ENCODE measurements at regions not wholly inside any gene's neighbourhood (a gene's known extent, or its start where the extent isn't known, plus 50 kb on each side); places are given as distances from the start of the nearest gene placed in this dataset.

DNA sequence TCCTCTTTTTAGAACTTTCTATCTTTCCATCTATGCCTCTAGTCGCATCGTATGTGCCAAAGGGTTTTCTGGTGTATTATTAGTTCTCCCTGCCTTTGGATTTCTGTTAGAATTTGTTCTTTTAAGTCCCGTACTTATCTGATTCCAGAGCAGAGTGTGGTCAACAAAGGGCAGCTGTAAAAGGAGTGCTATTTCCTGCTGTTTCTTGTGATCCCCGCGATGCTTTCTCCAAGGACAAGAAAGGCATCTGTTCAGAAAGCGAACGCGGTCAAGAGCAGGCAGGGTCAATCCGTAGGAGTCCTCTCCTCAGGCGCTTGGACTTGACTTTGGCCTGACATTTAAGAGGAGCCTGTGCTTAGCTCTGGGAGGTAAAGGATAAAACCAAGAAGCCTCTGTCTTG, 1152.1 kb upstream of the AUTS2 start:
- TF ChIP-seq, protein P1, sequence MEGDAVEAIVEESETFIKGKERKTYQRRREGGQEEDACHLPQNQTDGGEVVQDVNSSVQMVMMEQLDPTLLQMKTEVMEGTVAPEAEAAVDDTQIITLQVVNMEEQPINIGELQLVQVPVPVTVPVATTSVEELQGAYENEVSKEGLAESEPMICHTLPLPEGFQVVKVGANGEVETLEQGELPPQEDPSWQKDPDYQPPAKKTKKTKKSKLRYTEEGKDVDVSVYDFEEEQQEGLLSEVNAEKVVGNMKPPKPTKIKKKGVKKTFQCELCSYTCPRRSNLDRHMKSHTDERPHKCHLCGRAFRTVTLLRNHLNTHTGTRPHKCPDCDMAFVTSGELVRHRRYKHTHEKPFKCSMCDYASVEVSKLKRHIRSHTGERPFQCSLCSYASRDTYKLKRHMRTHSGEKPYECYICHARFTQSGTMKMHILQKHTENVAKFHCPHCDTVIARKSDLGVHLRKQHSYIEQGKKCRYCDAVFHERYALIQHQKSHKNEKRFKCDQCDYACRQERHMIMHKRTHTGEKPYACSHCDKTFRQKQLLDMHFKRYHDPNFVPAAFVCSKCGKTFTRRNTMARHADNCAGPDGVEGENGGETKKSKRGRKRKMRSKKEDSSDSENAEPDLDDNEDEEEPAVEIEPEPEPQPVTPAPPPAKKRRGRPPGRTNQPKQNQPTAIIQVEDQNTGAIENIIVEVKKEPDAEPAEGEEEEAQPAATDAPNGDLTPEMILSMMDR (IDR thresholded peaks at IDR 0.05 in 4 of 5, conservative IDR thresholded peaks at IDR 0.05 in 1 of 5): no peak
- TF ChIP-seq POLR2A (IDR thresholded peaks at IDR 0.05): no peak

Measured in gastrocnemius medialis (tissue), 4 donors.